H1 (cell line): ENCODE measurements at regions not wholly inside any gene's neighbourhood (a gene's known extent, or its start where the extent isn't known, plus 50 kb on each side); places are given as distances from the start of the nearest gene placed in this dataset.

Experiments
- ATF2 ChIP-seq: IDR thresholded peaks from 2 replicates; pipeline ENCODE4 v1.6.1; 2012; ENCODE audit warnings: low read length, inconsistent platforms
- ATF3 ChIP-seq: IDR thresholded peaks from 2 replicates; pipeline ENCODE4 v1.6.1; 2011; ENCODE audit warnings: low read depth, mild to moderate bottlenecking, low read length; ENCODE audit not compliant: insufficient read depth
- CBX5 ChIP-seq: fragments of 300-800, 300-1000 bp; sonication (generic); IDR thresholded peaks from 2 replicates; pipeline ENCODE4 v1.7.1; 2016; ENCODE audit warnings: antibody characterized with exemption, low read length, low read depth
- CHD2 ChIP-seq: IDR thresholded peaks from 2 replicates; pipeline ENCODE4 v1.6.1; 2012; ENCODE audit warnings: low read length, improper control_type of control experiment
- EGR1 ChIP-seq: IDR thresholded peaks from 2 replicates; pipeline ENCODE4 v1.6.1; 2011; ENCODE audit warnings: low read depth, low read length, borderline replicate concordance
- EP300 ChIP-seq, 2 experiments: IDR thresholded peaks; 1 replicate in 1 of 2; 2 replicates in 1 of 2; pipeline ENCODE4 v1.6.1; 2011 to 2012; ENCODE audit warnings: low read depth in 2 of 2, low read length in 2 of 2, mild to moderate bottlenecking in 2 of 2, borderline replicate concordance in 1 of 2, inconsistent platforms in 1 of 2, moderate library complexity in 1 of 2
- GABPA ChIP-seq: IDR thresholded peaks from 2 replicates; pipeline ENCODE4 v1.6.1; 2011; ENCODE audit warnings: mild to moderate bottlenecking, low read length, moderate library complexity, borderline replicate concordance; ENCODE audit not compliant: insufficient read depth
- HDAC6 ChIP-seq: IDR thresholded peaks from one replicate; pipeline ENCODE4 v1.7.1; 2012; ENCODE audit warnings: low read depth, mild to moderate bottlenecking, inconsistent platforms, low read length, moderate library complexity
- MAX ChIP-seq: IDR thresholded peaks from 2 replicates; pipeline ENCODE4 v1.6.1; 2012; ENCODE audit warnings: inconsistent platforms
- NRF1 ChIP-seq: IDR thresholded peaks from 2 replicates; pipeline ENCODE4 v1.6.1; 2011; ENCODE audit warnings: mild to moderate bottlenecking, low read depth, low read length, improper control_type of control experiment
- POU5F1 ChIP-seq: IDR thresholded peaks from 2 replicates; pipeline ENCODE4 v1.6.1; 2011; ENCODE audit warnings: low read depth, mild to moderate bottlenecking, low read length, moderate library complexity
- RFX5 ChIP-seq: IDR thresholded peaks from 2 replicates; pipeline ENCODE4 v1.6.1; 2011; ENCODE audit warnings: low read depth, low read length, improper control_type of control experiment, borderline replicate concordance
- SIN3A ChIP-seq, 2 experiments: IDR thresholded peaks in 1 of 2; conservative IDR thresholded peaks in 1 of 2; 2 replicates each; pipeline ENCODE4 v1.6.1; 2011 to 2012; ENCODE audit warnings: low read length in 2 of 2, improper control_type of control experiment in 1 of 2, low read depth in 1 of 2, mild to moderate bottlenecking in 1 of 2
- SP1 ChIP-seq: IDR thresholded peaks from 2 replicates; pipeline ENCODE4 v1.6.1; 2011; ENCODE audit warnings: low read depth, low read length
- SP2 ChIP-seq: IDR thresholded peaks from 2 replicates; pipeline ENCODE4 v1.6.1; 2012; ENCODE audit warnings: mild to moderate bottlenecking, low read length, inconsistent platforms
- TAF1 ChIP-seq: IDR thresholded peaks from 2 replicates; pipeline ENCODE4 v1.6.1; 2011; ENCODE audit warnings: mild to moderate bottlenecking, low read depth, low read length

GRCh38 chr13:23513455-23513854 lies 56.8 kb upstream of the TNFRSF19 start (continued):
- TF ChIP-seq SP1 (no peak), CBX5 (no peak), EGR1 (no peak), POU5F1 (no peak), MAX (no peak), NRF1 (no peak), CHD2 (no peak), SP2 (no peak), RFX5 (no peak), HDAC6 (no peak), GABPA (no peak), SIN3A (conservative IDR thresholded peaks at IDR 0.05 in 1 of 2, IDR thresholded peaks at IDR 0.05 in 1 of 2; ENCODE audit: low read depth in 1 of 2, low read length in 2 of 2) (no peak), TAF1 (no peak), ATF3 (no peak), ATF2 (no peak), EP300 (IDR thresholded peaks at IDR 0.05; ENCODE audit: borderline replicate concordance in 1 of 2, low read depth in 2 of 2, low read length in 2 of 2) (no peak)
- TF ChIP-seq, all 59 proteins: peak for 0
